GM13977 (cell line): ENCODE measurements at regions not wholly inside any gene's neighbourhood (a gene's known extent, or its start where the extent isn't known, plus 50 kb on each side); places are given as distances from the start of the nearest gene placed in this dataset.

Experiments
- DNase-seq: peaks from one replicate; pipeline ENCODE4 v3.0.0; 2012; ENCODE audit warnings: low spot score
- CTCF ChIP-seq: IDR thresholded peaks from 2 replicates; pipeline ENCODE4 v1.5.1; 2012; ENCODE audit warnings: mild to moderate bottlenecking, control low read depth; ENCODE audit not compliant: insufficient read depth; ENCODE audit errors: extremely low read depth, missing control alignments
- in situ Hi-C: fragments of 300-500 bp; cut with MboI; formaldehyde crosslinking; loops from one replicate; pipeline ENCODE4 v1.12.0; 2022; ENCODE audit warnings: low sequenced_read_pairs, low pct_unique_long_range_greater_than_20kb, mixed read lengths, inconsistent platforms; ENCODE audit not compliant: unreplicated experiment

- no peak for DNase-seq
- in situ Hi-C loops: no loop called here
- TF ChIP-seq CTCF: no peak
Measured at GRCh38 chr5:4665911-4666310, 474.2 kb upstream of the ADAMTS16 start.

GRCh38 chr5:4674166-4674565 is 466.0 kb upstream of the ADAMTS16 start:
- no peak for DNase-seq
- no peak for TF ChIP-seq CTCF
- in situ Hi-C loops: no loop called here

GRCh38 chr5:4676934-4677333 is 463.2 kb upstream of the ADAMTS16 start:
- in situ Hi-C loops: no loop called here
- no peak for TF ChIP-seq CTCF
- no peak for DNase-seq

- DNase-seq: no peak
- in situ Hi-C loops: no loop called here
- no peak for TF ChIP-seq CTCF
Measured at GRCh38 chr5:4684946-4685345, 455.2 kb upstream of the ADAMTS16 start.

- in situ Hi-C loops: no loop called here
- no peak for DNase-seq
- TF ChIP-seq CTCF: no peak
Measured at GRCh38 chr5:4698596-4698995, 441.5 kb upstream of the ADAMTS16 start.

- in situ Hi-C loops: no loop called here
- no peak for DNase-seq
- no peak for TF ChIP-seq CTCF
Measured at GRCh38 chr5:4699592-4699991, 440.5 kb upstream of the ADAMTS16 start.

- TF ChIP-seq CTCF: peak; percentile 27
- DNase-seq: no peak
Measured at GRCh38 chr5:4700069-4700468, 440.1 kb upstream of the ADAMTS16 start.

More at GRCh38 chr5:4700069-4700468, 440.1 kb upstream of the ADAMTS16 start:
- in situ Hi-C loops: no loop called here
